CD4-positive, alpha-beta T cell treated with Interleukin-21 for 1 hour (primary cell): ENCODE measurements at regions not wholly inside any gene's neighbourhood (a gene's known extent, or its start where the extent isn't known, plus 50 kb on each side); places are given as distances from the start of the nearest gene placed in this dataset.

Experiments used
- DNase-seq: peaks from one replicate; pipeline ENCODE4 v3.0.0-alpha.2; 2020

DNA sequence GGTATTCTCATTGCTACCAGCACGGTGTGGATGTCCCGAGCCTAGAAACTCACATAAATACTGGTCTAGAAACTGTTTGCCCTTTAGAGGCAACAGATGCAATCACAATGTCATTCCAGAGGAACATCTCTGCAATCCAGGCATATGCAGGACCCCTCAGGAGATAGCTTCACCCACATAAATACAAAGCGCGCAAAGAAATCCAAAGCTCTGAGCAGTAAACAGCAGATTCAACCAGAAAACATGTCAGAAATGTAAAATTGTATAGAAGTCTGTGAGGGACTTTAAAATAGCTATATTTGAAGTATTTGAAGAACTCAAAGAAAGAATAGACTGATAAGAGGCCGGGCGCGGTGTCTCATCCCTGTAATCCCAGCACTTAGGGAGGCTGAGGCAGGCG is 291.7 kb downstream of the FAM43A start:
- DNase-seq = no peak

DNA sequence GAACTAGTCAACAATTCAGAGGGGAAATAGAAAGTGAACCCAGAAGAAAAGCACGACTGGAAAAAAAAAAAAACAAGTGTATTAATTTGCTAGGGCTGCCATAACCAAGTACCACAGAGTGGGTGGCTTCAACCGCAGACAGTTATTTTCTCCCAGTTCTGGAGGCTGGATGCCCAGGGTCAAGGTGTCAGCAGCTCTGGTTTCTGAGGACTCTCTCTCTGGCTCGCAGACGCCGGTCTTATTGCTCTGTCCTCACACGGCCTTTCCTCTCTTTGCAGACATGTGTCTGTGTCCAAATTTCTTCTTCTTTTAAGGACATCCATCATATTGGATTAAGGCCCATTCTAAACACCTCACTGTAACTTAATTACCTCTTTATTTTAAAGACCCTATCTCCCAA is 291.8 kb downstream of the XXYLT1 start:
- DNase-seq = no peak

DNA sequence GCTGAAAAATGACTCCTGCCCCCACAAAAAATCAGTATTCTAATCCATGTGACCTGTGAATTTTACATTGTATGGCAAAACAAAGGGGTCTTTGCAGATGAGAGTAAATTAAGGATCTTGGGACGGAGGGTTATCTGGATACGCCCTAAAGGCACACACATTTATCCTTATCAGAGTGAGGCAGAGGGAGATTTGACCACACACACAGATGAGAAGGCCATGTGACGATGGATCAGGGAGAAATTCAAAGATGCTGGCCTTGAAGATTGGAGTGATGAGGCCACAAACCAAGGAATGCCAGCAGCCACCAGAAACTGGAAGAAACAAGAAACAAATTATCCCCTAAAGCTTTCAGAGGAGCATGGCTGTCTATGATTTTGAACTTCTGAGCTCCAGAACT is 288.5 kb downstream of the XXYLT1 start:
- DNase-seq = no peak

DNA sequence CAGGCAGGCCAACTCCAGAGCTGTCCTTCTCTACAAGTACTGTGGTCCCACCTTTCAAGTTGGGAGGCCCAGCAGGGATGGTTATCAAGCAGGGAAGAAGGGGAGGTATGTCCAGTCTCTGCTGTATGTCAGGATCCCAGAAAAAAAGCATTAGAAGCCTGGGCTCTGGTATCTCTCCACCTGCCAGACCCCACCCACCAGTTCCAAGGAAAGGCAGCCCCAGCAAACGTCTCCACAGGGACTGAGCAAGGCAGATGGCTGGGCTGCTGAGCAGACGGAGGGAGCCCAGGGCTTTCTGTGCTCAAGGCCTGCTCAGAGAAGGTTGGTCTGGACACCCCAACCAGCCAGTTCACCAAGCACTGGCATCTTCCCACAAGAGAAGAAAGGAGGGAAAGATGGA is 287.8 kb downstream of the XXYLT1 start:
- no peak for DNase-seq

DNA sequence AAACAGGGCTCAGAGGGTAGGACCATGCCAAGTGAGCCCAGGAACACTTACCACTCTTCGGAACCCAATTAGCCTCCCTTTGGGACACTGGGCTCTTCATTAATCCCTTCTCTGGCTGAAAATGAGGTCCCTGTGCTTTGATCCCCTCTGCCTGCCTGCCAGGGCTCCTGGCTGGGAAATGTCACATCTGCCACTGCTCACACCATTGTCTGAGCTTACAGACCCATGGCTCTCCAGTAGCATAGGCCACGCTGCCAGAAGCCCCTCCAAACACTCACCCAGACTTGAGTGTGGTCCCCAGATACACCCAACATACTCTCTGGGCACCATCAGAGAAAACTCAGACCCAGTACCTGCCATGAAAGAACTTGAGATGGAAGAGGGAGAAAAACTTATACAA is 287.3 kb downstream of the XXYLT1 start:
- no peak for DNase-seq

DNA sequence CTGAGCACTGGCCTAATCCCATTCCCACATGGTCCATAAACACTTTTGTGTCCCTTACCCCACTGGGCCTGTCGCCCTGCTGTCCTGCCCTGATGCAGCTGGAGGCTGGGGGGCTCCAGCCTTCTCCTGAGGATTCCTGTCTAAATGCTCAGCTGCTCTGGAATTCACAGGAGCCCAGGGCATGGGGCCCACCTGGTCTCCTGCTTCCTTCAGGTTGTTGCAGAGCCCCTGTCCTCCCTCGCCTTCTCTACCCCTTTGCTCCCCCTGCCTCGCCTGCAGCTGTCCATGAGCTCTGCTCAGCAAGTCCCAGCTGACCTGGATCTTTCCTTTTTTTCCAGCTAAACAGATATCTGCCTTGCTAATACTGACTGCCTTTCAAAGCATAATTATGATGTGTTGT is 286.9 kb downstream of the XXYLT1 start:
- DNase-seq = no peak

DNA sequence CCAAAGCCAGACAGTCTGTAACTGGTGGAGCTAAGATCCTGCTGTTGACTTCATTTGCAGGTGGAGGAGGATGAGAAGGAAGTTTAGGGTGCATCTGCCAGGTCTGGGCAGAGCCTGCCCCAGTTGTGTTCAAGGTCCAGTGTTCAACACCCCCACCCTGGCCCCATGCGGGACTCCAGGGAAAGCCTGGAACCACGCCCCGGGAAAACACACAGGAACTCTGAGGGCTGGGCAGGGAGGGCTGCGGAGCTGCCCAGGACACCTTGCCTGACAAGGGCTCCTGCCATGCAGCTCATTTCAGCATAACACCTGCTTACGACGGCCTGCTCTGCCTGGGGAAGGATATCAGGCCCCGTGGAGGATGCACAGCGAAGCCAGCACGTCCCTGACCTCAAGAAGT is 286.3 kb downstream of the XXYLT1 start:
- no peak for DNase-seq

DNA sequence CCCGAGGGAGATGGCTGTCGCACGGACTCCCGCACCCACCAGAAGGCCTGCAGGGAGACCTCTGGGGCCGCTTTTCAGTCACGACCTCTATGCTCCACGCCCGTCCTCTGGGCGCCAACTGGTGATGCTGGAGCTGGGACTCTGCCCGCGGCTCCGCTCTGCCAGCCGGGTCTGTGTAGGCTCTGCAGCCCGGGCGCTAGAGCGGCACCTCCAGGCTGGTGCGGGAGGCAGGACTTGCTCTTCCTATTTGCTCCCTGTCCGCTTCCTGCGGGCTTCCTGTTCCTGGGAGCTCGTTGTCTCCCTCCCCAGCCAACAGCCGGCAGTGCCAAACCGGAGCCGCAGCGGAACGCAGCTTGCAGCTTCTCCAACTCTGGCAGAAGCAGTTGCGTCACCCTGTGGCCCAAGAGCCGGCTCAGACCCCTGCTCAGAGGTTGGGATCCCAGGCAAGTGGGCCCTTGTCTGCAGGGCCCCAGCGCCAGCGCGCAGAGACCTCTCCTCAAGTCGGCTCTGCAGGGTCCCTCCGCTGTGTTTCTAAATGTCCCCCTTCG is 285.9 kb downstream of the XXYLT1 start:
- no peak for DNase-seq

DNA sequence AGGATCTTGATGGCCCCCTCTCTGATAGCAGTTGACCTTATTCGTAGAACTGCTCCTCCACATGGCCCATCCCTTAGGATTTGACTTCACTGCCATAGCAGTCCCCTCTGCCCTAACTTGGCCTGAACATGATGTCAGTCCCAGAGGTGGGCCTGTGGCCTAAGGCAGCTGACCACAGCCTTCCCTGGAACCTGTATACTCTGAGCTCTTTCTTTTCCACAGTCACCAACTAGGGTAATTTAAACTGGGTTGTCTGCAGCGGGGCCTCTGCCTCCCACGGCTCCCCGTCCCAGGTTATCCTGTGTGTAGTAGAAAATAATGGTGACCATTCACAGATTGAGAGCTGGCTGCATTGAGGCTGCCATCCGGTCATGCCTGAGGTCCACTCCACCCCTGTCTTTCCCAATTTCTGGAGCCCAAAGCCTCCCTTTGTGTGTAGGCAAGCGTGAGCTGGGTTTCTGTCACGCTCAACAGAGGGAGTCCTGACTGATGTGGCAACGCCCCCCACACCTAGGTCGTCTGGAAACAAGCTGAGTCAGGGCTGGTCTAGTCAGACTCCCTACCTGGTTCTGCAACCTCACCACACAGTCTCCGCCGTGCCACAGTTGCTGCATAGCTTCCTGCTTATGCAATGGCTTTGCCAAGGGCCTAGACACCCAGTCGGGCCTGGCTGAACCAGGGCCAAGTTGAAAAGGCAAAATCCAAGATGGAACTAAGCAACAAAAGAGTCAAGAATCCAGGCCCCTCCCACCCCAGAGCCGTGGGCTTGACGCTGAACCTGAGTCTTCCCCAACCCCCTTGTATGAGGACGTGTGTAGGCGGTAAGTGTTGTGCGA is 284.5 kb downstream of the XXYLT1 start:
- DNase-seq = no peak

DNA sequence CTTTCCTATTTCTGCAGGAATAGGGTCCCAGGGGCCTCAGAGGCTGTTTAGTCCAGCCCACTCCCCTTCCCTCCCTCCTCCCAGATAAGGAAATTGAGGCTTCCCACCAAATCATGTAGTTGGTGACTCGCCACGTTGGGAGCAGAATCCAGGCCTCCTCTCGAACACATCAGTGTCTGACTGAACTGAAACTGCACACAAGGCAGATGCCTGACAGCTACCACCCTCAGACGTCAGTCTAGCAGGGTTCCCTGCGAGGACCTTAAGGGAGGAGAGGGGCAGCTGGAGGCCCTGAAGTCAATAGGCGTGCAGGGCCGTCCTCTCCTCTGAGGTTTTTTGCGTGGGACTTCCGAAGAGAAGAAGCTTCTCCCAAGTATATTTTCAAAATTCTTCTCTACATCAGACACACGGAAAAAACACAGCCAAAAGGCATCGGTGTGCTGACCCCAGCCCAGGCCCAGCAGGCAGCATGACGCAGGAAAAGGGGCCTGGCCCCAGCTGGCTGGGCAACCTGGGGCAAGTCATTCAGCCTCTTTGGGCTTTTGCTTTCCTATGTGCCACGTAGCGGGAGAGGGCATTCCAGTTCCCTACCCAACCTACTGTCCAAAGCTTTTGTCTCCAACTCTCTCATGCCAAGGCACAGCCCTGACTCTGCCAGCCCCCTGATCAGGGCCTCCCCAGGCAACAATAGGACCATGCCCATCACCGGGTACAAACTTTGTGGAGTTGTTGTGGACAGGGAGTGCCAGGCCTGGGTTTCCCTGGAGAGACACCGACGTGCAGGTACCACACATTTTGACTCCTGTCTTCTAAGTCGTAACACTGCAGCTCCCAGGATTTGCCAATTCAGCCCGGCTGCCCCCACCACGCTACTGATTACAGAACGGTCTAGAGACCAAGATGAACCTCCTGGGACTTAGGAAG is 283.1 kb downstream of the XXYLT1 start:
- DNase-seq = no peak

DNA sequence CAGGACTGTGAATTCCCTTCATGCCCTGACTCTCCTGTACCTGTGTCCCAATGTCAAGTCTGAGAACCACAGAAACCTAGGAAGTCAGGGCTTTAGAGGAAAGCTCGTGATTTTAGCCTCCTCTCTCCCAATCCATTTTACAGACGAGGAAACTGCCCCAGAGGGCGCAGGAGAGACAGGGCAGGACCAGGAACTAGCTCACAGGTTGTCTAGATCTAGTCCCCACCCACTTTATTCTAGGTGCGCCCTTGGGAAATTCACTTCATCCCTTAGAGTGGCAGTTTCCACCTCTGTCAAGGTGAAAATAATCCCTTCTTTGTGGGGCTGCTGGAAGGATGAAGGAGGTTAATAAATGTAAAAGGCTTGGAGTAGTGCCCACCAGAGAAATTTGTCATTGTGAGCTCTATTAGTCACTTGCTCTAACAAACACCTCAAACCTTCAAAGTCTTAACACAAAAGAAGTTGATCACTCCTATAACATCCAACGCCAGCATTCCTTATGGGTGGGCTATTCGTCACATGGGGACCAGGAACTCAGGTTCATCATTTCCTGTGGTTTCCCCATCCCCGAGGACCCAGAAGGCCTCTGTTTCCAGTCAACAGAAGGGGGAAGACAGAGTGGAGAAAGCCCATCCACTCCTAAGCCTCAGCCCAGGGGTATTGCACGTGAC is 282.3 kb downstream of the XXYLT1 start:
- DNase-seq = no peak

DNA sequence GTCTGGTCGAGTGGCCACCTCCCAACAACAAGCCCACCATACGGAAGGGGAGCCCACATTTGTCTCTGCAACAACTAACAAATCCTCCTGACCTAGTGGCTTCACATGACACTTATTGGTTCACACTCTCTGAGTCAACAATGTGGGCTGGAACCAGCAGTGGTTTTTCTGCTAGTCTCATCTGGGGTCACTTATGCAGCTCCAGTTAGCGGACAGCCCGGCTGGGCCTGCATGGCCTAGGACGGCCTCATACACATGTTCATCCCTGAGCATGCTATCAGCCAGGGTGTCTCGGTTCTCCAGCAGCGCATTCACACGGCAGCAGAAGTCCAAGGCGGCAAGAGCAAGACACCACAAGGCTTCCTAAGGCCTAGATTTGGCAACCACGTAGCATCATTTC is 281.7 kb downstream of the XXYLT1 start:
- DNase-seq = no peak

DNA sequence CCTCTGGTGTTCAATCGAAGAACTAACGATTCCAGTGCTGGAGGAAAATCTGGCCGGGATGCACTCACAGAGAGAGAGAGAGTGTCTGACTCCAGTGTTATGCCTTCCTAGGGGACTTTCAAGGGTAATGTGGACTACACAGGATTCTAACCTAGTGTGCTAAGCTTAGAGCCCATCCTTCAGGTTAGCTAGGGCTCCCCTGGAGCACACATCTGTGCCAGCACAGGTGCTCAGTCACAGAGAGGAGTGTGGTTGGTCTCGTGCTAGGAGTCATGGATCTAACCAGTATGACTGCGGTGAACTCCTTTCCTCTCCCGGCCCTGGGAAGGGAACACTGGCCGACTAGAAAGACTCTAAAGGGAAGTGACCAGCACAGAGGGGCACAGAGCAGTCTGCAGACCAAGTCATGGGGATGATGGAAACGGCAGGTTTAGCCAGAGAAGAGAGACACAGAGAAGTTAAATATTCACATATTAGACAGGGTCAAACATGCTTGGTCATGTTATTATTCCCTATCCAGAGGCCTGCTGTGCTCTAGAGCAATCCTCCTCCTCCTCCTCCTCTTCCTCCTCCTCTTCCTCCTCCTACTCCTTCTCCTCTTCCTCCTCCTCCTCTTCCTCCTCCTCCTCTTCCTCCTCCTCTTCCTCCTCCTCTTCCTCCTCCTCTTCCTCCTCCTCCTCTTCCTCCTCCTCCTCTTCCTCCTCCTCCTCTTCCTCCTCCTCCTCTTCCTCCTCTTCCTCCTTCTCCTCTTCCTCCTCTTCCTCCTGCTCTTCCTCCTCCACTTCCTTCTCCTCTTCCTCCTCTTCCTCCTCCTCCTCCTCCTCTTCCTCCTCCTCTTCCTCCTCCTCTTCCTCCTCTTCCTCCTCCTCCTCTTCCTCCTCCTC is 280.3 kb downstream of the XXYLT1 start:
- no peak for DNase-seq

DNA sequence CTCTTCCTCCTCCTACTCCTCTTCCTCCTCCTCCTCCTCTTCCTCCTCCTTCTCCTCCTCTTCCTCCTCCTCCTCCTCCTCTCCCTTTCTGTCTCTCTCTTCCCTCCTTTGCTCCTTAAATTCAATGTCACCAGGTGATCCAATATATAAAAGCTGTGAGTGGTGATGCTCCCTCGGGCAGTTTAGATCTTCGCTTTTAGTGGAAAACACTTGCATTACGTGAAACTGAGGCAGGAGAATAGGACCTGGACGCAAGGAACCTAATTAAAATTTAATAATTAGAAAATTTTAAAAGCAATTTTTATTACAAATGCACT is 279.7 kb downstream of the XXYLT1 start:
- no peak for DNase-seq

DNA sequence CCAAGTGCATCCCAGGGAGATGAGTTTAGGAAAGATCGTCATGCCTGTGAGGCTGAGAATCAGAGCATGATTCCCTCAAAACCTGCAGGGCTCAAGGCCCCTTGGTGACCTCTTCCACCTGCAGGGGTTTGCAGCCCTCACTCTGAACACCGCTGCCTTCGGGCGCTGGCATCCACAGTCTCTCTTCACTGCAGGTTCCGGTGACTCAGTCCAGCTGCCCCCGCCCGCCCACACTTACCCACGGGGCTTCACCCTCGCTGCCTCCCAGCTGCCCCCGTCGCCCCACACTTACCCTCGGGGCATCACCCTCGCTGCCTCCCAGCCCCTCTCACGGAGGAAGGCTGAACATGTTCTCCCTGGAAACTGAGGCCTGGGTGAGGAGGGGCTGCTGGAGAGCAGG is 277.1 kb downstream of the XXYLT1 start:
- DNase-seq = no peak

DNA sequence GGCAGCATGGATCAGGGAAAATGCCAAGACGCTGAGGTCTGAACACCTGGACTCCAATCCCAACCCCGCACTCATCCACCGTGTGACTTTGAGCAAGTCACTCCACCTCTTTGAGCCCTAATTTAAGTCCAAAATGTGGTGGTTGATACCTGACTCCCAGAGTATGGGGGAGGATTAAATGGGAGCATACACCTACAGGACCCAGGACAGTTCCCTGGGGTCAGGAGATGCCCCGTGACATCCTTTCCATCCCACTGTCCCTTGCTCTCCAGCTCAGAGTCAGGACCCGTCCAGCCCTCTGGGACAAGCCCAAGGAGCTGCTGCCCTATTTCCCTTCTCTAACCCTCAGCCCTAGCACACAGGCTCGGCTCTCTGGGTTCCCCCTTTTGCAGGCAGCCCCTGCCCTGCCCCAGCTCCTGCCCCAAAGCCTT is 276.4 kb downstream of the XXYLT1 start:
- DNase-seq = no peak

DNA sequence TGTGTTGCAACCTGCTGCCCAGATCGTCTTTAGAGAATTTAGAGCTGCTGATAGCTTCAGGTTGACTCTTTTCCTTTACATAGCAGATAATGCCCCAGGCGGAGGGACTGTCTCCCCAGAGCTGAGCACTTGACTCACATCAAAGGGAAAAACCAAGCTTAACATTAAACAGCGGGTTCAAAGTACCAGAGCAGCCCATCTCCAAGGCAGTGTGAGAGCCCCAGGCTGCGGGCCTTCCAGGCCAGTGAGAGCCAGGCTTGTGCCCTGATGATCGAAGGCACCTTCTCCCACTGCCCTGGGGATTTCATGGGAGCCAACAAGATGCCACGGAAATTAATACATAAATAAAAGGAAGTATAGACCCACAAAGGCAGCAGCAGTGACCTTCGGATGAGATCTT is 275.6 kb downstream of the XXYLT1 start:
- no peak for DNase-seq

DNA sequence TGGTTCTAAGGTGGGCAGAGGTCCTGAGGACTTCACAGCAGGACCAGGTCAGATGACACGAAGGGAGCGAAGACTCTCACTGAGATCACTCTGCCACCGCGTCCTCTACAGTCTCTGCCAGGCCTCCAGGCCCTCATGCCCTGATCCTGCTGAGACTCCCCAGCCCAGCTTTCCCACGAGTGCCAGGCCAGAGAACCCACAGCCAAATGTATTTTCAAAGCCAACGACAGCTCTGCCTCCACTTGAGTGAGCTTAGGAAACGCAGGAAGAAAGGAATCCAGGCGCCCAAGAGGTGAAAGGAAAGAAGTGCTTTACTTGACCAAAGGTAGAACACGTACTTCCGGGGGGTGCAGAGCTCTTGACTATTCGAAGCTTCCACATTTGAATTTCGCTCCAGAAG is 275.0 kb downstream of the XXYLT1 start:
- DNase-seq = no peak

DNA sequence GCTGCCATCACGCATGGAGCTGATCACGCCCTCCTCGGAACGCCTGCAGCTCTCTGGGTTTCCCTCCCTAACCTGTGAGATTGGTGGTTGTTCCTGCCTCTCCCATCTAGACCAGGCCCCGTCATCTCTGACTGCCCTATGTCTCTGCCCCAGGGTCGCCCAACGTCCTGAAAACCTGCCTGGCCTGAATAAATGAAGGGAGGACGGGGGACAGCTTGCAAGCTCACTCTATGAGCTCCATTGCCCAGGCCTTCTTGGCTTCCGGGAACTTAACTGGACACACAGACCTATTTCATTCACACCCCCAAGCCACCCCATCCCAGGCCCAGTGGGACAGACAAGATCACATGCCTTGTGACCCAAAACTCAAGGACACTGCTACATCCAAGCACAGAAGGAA is 274.2 kb downstream of the XXYLT1 start:
- no peak for DNase-seq

DNA sequence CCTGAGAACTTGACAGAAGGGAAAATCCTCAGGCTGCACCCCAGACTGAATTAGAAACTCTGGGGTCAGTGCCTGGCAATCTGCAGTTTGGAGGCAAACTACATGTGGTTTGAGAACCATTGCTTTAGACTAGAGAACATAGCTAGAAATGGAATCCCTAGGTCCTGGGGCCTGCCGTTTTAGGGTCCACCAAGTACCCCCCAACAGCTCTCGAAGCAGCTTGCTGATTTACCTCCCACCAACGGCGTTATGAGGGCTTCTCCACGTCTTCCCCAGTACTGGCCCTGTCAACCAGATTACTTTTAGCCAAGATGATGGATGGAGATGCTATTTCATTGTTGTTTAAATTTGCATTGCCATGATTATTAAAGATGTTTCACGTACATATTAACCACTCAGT is 272.5 kb downstream of the XXYLT1 start:
- no peak for DNase-seq

DNA sequence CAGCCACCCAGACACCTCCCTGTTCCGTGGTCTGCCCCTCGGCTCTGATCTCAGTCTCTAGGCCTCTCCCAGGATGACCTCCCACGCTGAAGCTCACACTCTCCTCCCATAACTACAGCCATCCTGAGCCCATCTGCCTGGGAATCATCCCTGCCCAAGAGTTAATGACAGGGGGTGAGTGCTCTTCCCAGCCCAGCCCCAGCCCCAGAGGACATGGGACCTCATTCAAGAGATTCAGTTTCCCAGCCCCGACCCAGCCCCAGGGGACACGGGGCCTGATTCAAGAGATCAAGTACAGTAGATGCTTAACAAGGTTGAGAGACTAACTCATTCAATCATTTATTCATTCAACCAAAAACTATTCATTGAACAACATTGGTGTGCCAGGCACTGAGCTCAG is 272.0 kb downstream of the XXYLT1 start:
- DNase-seq = no peak

DNA sequence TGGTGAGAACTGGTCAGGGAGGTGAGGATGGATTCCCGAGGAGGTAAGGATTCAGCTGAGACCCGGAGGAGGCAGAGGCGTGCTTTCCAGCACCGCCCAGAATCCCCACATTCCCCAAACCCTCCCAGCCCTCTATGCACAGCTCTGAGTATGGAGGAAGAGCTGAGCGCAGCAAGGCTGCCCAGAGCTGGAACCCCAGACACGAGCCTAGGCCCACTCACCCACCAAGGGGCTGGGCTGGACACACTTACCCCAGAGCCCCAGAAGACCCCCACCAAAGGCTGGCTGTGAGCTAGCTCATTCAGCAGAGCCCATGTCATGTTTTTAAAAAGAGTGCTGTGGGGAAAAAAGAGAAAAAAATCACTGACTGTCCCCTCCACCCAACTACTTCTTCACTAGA is 271.5 kb downstream of the XXYLT1 start:
- no peak for DNase-seq
